DOHH2 (cell line): ENCODE measurements at regions not wholly inside any gene's neighbourhood (a gene's known extent, or its start where the extent isn't known, plus 50 kb on each side); places are given as distances from the start of the nearest gene placed in this dataset.

Experiments
- H3F3A ChIP-seq: fragments of 200-600 bp; sonication (generic), shearing (Covaris generic); 2 replicates; pipeline ENCODE4 v1.6.0; 2016; ENCODE audit warnings: antibody characterized with exemption, mild to moderate bottlenecking; ENCODE audit not compliant: control insufficient read depth, insufficient read depth
- H3K27ac ChIP-seq: fragments of 200-600 bp; sonication (generic); 2 replicates; pipeline ENCODE4 v1.5.1; 2014; ENCODE audit warnings: low read depth, mild to moderate bottlenecking, low read length, moderate library complexity
- H3K27me3 ChIP-seq: fragments of 200-600 bp; sonication (generic); 2 replicates; pipeline ENCODE4 v1.6.1; 2014; ENCODE audit warnings: mild to moderate bottlenecking, low read length, mixed read lengths; ENCODE audit not compliant: control insufficient read depth
- H3K36me3 ChIP-seq: fragments of 200-600 bp; sonication (generic); 2 replicates; pipeline ENCODE4 v1.6.1; 2014; ENCODE audit warnings: mild to moderate bottlenecking, low read length, moderate library complexity, mixed read lengths; ENCODE audit not compliant: control insufficient read depth
- H3K4me1 ChIP-seq: fragments of 200-600 bp; sonication (generic); 2 replicates; pipeline ENCODE4 v1.6.1; 2014; ENCODE audit warnings: mild to moderate bottlenecking, low read length, mixed read lengths; ENCODE audit not compliant: control insufficient read depth
- H3K4me2 ChIP-seq: fragments of 200-600 bp; sonication (generic); 2 replicates; pipeline ENCODE4 v1.6.0; 2014; ENCODE audit warnings: mild to moderate bottlenecking, low read length, moderate library complexity
- H3K4me3 ChIP-seq: fragments of 200-600 bp; sonication (generic); 2 replicates; pipeline ENCODE4 v1.5.1; 2014; ENCODE audit warnings: mild to moderate bottlenecking, low read length, mixed read lengths
- H3K79me2 ChIP-seq: fragments of 200-600 bp; sonication (generic); 2 replicates; pipeline ENCODE4 v1.6.1; 2014; ENCODE audit warnings: mild to moderate bottlenecking, low read length, mixed read lengths; ENCODE audit not compliant: control insufficient read depth
- H3K9me2 ChIP-seq: fragments of 200-600 bp; sonication (generic); replicated peaks from 2 replicates; pipeline ENCODE4 v1.6.1; 2014; ENCODE audit warnings: mild to moderate bottlenecking, low read length, mixed read lengths; ENCODE audit not compliant: control insufficient read depth
- H3K9me3 ChIP-seq: fragments of 200-600 bp; sonication (generic); 2 replicates; pipeline ENCODE4 v1.6.1; 2014; ENCODE audit warnings: antibody characterized with exemption, low read length, mixed read lengths; ENCODE audit not compliant: control insufficient read depth, insufficient read depth
- H4K20me1 ChIP-seq: fragments of 200-600 bp; sonication (generic); 2 replicates; pipeline ENCODE4 v1.6.0; 2014; ENCODE audit warnings: low read depth, mild to moderate bottlenecking, antibody characterized with exemption, low read length, moderate library complexity; ENCODE audit not compliant: control insufficient read depth, insufficient read depth
- EZH2phosphoT487 ChIP-seq: fragments of 200-600 bp; sonication (generic); IDR thresholded peaks from 2 replicates; pipeline ENCODE4 v1.6.1; 2017; ENCODE audit warnings: borderline replicate concordance, mild to moderate bottlenecking, antibody characterized with exemption, low read length, moderate library complexity, mixed read lengths
- TF ChIP-seq, protein P1 (sequence below): fragments of 200-600 bp; sonication (generic); IDR thresholded peaks from one replicate; pipeline ENCODE4 v1.5.1; 2014; ENCODE audit warnings: antibody characterized with exemption, mild to moderate bottlenecking, low read depth, low read length; ENCODE audit not compliant: poor library complexity, severe bottlenecking

DNA sequence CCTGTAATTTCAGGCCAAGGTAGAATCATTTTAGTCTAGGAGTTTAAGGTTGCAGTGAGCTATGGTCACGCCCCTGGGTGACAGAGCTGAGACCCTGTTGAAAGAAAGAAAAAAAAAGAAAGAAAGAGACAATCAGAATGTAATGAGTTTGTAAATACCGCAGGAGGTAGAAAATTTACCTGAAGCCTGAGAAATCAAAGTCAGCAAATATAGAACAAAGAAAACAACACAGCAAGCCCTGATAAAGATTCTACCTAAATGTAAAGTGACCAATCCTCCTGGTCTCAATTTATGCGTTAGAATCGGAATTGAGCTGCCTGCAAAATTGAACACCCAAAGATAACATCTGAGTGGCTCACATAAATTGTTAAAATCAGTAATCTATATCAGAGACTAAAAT, 146.5 kb upstream of the ZNF184 start:
- no peaks in the 10 kb centered on the region for H3F3A ChIP-seq
- no peaks in the 10 kb centered on the region for H3K9me3 ChIP-seq
- no peaks in the 10 kb centered on the region for H3K79me2 ChIP-seq
- no peaks in the 10 kb centered on the region for H4K20me1 ChIP-seq
- peaks cover 22% of the 10 kb centered on the region for H3K27me3 ChIP-seq
- H3K4me2 ChIP-seq, result no peak overlapping the region
- no peaks in the 10 kb centered on the region for H3K9me2 ChIP-seq
- 0 out of 2 replicates have a peak, but pooled peaks cover 8% of the 10 kb centered on the region for H3K4me1 ChIP-seq
- H3K36me3 ChIP-seq, result no peaks in the 10 kb centered on the region
- no peak overlapping the region for H3K27ac ChIP-seq
- H3K4me3 ChIP-seq, result no peak overlapping the region
- TF ChIP-seq, protein P1, sequence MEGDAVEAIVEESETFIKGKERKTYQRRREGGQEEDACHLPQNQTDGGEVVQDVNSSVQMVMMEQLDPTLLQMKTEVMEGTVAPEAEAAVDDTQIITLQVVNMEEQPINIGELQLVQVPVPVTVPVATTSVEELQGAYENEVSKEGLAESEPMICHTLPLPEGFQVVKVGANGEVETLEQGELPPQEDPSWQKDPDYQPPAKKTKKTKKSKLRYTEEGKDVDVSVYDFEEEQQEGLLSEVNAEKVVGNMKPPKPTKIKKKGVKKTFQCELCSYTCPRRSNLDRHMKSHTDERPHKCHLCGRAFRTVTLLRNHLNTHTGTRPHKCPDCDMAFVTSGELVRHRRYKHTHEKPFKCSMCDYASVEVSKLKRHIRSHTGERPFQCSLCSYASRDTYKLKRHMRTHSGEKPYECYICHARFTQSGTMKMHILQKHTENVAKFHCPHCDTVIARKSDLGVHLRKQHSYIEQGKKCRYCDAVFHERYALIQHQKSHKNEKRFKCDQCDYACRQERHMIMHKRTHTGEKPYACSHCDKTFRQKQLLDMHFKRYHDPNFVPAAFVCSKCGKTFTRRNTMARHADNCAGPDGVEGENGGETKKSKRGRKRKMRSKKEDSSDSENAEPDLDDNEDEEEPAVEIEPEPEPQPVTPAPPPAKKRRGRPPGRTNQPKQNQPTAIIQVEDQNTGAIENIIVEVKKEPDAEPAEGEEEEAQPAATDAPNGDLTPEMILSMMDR, result no peak
- TF ChIP-seq EZH2phosphoT487, result no peak

DNA sequence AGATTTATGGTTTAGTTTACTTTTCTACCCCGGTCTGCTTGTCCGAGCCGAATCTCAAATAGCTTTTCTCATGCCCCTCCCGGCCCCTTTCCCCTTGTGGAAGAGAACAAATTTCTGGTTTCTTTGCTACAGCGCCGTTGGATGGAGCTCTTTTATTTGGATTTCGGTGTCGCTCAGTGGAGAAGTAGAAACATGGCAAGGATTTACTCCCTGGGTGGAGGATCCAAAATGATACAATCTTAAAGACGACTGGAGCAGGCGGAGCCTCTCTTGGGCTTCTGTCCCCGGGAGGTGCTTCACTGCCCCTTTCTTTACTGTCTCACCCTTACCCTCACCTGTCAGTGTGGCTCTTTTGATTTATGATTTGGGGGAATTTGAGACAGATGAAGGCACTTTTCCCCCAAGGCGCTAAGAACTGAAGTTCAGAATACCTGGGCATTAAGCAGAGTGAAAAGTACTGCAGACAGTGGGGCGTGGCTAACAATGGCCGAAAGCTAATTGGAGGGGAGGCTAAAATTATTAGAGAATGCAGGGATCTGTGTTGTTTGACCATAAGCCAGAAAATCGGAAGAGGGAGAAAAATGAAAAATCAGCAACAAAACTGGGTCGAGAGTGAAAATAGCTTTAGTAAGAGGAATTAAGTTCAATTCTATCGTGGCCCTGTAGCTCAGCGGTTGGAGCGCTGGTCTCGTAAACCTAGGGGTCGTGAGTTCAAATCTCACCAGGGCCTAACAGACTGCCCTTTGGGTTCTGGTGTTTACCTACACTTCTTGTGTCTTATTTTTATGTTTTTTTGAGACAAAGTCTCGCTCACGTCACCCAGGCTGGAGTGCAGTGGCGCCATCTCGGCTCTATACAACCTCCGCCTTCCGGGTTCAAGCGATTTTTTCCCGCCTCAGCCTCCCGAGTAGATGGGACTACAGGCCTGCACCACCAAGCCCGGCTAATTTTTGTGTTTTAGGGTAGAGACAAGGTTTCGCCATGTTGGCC, 145.1 kb upstream of the ZNF184 start:
- peaks cover 22% of the 10 kb centered on the region for H3K27me3 ChIP-seq
- no peaks in the 10 kb centered on the region for H3K9me3 ChIP-seq
- H3K4me1 ChIP-seq, result 0 out of 2 replicates have a peak, but pooled peaks cover 8% of the 10 kb centered on the region
- 0 out of 2 replicates have a peak, but pooled peaks have one; percentile 67 for TF ChIP-seq EZH2phosphoT487
- TF ChIP-seq, protein P1, result no peak
- H4K20me1 ChIP-seq, result no peaks in the 10 kb centered on the region
- no peaks in the 10 kb centered on the region for H3K9me2 ChIP-seq
- H3K27ac ChIP-seq, result no peak overlapping the region
- peak overlapping the region; percentile 53 for H3K4me3 ChIP-seq
- no peaks in the 10 kb centered on the region for H3K36me3 ChIP-seq
- no peaks in the 10 kb centered on the region for H3F3A ChIP-seq
- H3K4me2 ChIP-seq, result peak overlapping the region; percentile 53
- H3K79me2 ChIP-seq, result no peaks in the 10 kb centered on the region

DNA sequence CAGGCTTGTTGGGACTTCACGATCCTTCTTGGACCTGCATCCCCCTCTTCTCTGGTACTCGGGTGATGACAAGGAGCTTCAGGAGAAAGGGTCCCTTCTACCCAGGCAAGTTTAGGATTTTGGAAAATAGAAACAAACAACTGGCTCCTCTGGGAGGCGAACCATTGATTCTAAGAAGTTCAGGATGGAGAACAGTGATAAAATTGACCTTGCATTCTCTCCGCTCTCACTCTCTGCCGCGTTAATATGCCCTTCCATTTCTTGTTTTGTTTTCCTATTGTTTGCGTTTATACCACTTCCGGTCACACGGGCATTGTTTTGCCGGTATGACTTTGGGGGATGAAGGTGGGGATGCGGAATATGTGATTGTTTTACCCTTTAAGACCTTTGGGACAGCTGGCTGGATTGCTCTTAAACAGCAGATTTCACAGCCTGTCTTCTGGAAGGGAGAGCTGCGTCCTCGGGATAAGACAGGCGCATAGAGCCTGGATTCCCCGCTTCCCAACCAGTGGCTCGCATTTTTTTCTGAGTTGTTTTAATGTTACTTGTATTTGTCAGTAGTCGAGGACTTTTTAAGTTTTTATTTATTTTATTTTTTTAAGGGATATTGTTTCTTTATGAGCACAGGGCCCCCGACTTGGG, 144.3 kb upstream of the ZNF184 start:
- no peak overlapping the region for H3K27ac ChIP-seq
- H3K9me3 ChIP-seq, result no peaks in the 10 kb centered on the region
- TF ChIP-seq, protein P1, result no peak
- TF ChIP-seq EZH2phosphoT487, result no peak
- no peaks in the 10 kb centered on the region for H3K9me2 ChIP-seq
- no peaks in the 10 kb centered on the region for H3K79me2 ChIP-seq
- no peaks in the 10 kb centered on the region for H4K20me1 ChIP-seq
- peaks cover 23% of the 10 kb centered on the region for H3K27me3 ChIP-seq
- no peaks in the 10 kb centered on the region for H3K36me3 ChIP-seq
- peak overlapping the region; percentile 53 for H3K4me2 ChIP-seq
- H3F3A ChIP-seq, result no peaks in the 10 kb centered on the region
- peak overlapping the region; percentile 53 for H3K4me3 ChIP-seq
- H3K4me1 ChIP-seq, result 0 out of 2 replicates have a peak, but pooled peaks cover 8% of the 10 kb centered on the region
